ENCODE measurements at regions not wholly inside any gene's neighbourhood (a gene's known extent, or its start where the extent isn't known, plus 50 kb on each side); places are given as distances from the start of the nearest gene placed in this dataset.

- no peak for TF ChIP-seq AFF1 (IDR thresholded peaks at IDR 0.05; ENCODE audit: low read depth in 1 of 2, partially characterized antibody in 2 of 2)
- TF ChIP-seq CUX1 (CRISPR knock-in tag; IDR thresholded peaks at IDR 0.05) = no peak
- no peak for TF ChIP-seq CHCHD3 (CRISPR knock-in tag; IDR thresholded peaks at IDR 0.05)
- TF ChIP-seq ZZZ3 (IDR thresholded peaks at IDR 0.05) = no peak
- TF ChIP-seq SIN3A (IDR thresholded peaks at IDR 0.05; ENCODE audit: borderline replicate concordance in 2 of 2, control insufficient read depth in 1 of 2, low read depth in 2 of 2, low read length in 2 of 2) = no peak
- no peak for TF ChIP-seq TCF7 (IDR thresholded peaks at IDR 0.05; ENCODE audit: borderline replicate concordance)
- TF ChIP-seq NEUROD1 (IDR thresholded peaks at IDR 0.05; ENCODE audit: borderline replicate concordance, low read depth, low read length, partially characterized antibody) = no peak
- TF ChIP-seq IRF9 (tag; IDR thresholded peaks at IDR 0.05) = no peak
- no peak for TF ChIP-seq ZNF407 (IDR thresholded peaks at IDR 0.05; ENCODE audit: low read depth)
Observed at GRCh38 chr1:96464991-96465390, 256.6 kb upstream of the PTBP2 start (continued).
